ENCODE measurements at regions not wholly inside any gene's neighbourhood (a gene's known extent, or its start where the extent isn't known, plus 50 kb on each side); places are given as distances from the start of the nearest gene placed in this dataset.

DNA sequence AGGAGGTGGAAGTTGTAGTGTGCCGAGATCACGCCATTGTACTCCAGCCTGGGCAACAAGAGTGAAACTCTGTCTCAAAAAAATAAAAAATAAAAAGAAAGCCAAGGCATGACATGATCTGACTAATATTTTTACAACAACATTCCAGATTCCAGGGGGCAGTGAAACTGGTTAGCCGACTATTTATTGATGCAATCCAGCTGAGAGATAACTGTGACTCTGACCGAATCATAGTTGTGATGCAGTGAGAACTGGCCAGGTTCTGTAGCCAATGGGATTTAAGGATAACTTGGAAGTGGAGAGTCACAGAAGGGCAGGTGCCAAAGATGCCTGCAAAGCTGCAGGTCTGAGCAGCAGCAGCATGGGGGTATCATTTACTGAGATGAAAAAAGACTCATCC lies 82.9 kb upstream of the TSHZ2 start:
- DNase-seq, result no peak
- Mint-ChIP-seq H3K27me3 (ENCODE audit: low read depth in 3 of 3) (peaks cover 0 to under 1% (median 0%) of the 10 kb centered on the region in 3 donors), H3K27ac (no peak overlapping the region), H3K9me3 (peaks cover 0 to 6% (median 1%) of the 10 kb centered on the region in 7 donors), H3K4me1 (no peaks in the 10 kb centered on the region), H3K36me3 (no peaks in the 10 kb centered on the region), H3K4me3 (no peak overlapping the region)
- H3K36me3 ChIP-seq (replicated peaks in 1 of 2; ENCODE audit: control insufficient read depth in 1 of 2, insufficient read depth in 2 of 2, low read length in 2 of 2), result no peaks in the 10 kb centered on the region
- no peak overlapping the region for H3K4me3 ChIP-seq (replicated peaks in 1 of 3; ENCODE audit: low read depth in 2 of 3, low read length in 3 of 3)
- 70% methylated on average over 2 of the region's 4 CpGs for WGBS (ENCODE audit: insufficient coverage)
- intact Hi-C loops (cut with micrococcal nuclease), result no loop called here
- no peak overlapping the region for H3K4me2 ChIP-seq (replicated peaks; ENCODE audit: extremely low read depth, low read length, poor library complexity, severe bottlenecking)
- no peaks in the 10 kb centered on the region for H4K20me1 ChIP-seq (ENCODE audit: insufficient read depth, low read length)
- TF ChIP-seq, protein P1, sequence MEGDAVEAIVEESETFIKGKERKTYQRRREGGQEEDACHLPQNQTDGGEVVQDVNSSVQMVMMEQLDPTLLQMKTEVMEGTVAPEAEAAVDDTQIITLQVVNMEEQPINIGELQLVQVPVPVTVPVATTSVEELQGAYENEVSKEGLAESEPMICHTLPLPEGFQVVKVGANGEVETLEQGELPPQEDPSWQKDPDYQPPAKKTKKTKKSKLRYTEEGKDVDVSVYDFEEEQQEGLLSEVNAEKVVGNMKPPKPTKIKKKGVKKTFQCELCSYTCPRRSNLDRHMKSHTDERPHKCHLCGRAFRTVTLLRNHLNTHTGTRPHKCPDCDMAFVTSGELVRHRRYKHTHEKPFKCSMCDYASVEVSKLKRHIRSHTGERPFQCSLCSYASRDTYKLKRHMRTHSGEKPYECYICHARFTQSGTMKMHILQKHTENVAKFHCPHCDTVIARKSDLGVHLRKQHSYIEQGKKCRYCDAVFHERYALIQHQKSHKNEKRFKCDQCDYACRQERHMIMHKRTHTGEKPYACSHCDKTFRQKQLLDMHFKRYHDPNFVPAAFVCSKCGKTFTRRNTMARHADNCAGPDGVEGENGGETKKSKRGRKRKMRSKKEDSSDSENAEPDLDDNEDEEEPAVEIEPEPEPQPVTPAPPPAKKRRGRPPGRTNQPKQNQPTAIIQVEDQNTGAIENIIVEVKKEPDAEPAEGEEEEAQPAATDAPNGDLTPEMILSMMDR (IDR thresholded peaks at IDR 0.05), result no peak
- H2AFZ ChIP-seq (ENCODE audit: insufficient read depth, low read depth, low read length, poor library complexity, severe bottlenecking), result no peak overlapping the region
- H3K79me2 ChIP-seq (ENCODE audit: insufficient read depth, low read length), result no peaks in the 10 kb centered on the region
- H3K9me3 ChIP-seq (replicated peaks in 1 of 2; ENCODE audit: control insufficient read depth in 1 of 2, insufficient read depth in 1 of 2, low read length in 2 of 2), result no peaks in the 10 kb centered on the region
- no peak overlapping the region for H3K27ac ChIP-seq (ENCODE audit: low read depth in 1 of 2, low read length in 2 of 2)
- no peaks in the 10 kb centered on the region for H3K4me1 ChIP-seq (ENCODE audit: control insufficient read depth in 1 of 2, insufficient read depth in 2 of 2, low read length in 2 of 2)
- no peak overlapping the region for H3K9ac ChIP-seq (ENCODE audit: insufficient read depth, low read length, poor library complexity, severe bottlenecking)
- H3K27me3 ChIP-seq (ENCODE audit: control insufficient read depth in 2 of 2, insufficient read depth in 2 of 2, low read length in 2 of 2), result no peaks in the 10 kb centered on the region

DNA sequence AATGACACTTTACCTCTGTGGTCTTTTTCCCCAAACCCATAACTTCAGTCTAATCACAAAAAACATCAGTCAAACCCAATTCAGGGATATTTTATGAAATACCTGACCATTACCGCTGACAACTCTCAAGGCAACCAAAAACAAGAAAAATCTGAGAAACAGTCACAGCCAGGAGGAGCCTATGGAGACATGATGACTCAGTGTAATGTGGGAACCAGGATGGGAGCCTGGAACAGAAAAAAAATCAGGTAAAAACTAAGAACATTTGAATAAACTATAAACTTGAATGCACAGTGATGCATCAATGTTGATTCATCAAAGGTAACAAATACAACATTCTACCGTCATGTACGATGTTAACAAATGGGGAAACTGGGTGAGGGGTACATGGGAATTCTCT lies 84.1 kb upstream of the TSHZ2 start:
- Histone ChIP-seq H3K79me2 (ENCODE audit: insufficient read depth, low read length) (no peaks in the 10 kb centered on the region), H3K27ac (ENCODE audit: low read depth in 1 of 2, low read length in 2 of 2) (no peak overlapping the region), H3K36me3 (replicated peaks in 1 of 2; ENCODE audit: control insufficient read depth in 1 of 2, insufficient read depth in 2 of 2, low read length in 2 of 2) (no peaks in the 10 kb centered on the region), H3K9me3 (replicated peaks in 1 of 2; ENCODE audit: control insufficient read depth in 1 of 2, insufficient read depth in 1 of 2, low read length in 2 of 2) (no peaks in the 10 kb centered on the region), H3K9ac (ENCODE audit: insufficient read depth, low read length, poor library complexity, severe bottlenecking) (no peak overlapping the region), H3K4me3 (replicated peaks in 1 of 3; ENCODE audit: low read depth in 2 of 3, low read length in 3 of 3) (no peak overlapping the region), H4K20me1 (ENCODE audit: insufficient read depth, low read length) (no peaks in the 10 kb centered on the region), H2AFZ (ENCODE audit: insufficient read depth, low read depth, low read length, poor library complexity, severe bottlenecking) (no peak overlapping the region), H3K4me1 (ENCODE audit: control insufficient read depth in 1 of 2, insufficient read depth in 2 of 2, low read length in 2 of 2) (no peaks in the 10 kb centered on the region), H3K4me2 (replicated peaks; ENCODE audit: extremely low read depth, low read length, poor library complexity, severe bottlenecking) (no peak overlapping the region), H3K27me3 (ENCODE audit: control insufficient read depth in 2 of 2, insufficient read depth in 2 of 2, low read length in 2 of 2) (no peaks in the 10 kb centered on the region)
- Mint-ChIP-seq H3K4me3 (no peak overlapping the region), H3K36me3 (no peaks in the 10 kb centered on the region), H3K27ac (no peak overlapping the region), H3K27me3 (ENCODE audit: low read depth in 3 of 3) (peaks cover 0 to 3% (median 0%) of the 10 kb centered on the region in 3 donors), H3K4me1 (no peaks in the 10 kb centered on the region), H3K9me3 (peaks cover 0 to 6% (median 1%) of the 10 kb centered on the region in 7 donors)
- WGBS (ENCODE audit: insufficient coverage), result no CpG with 5 or more reads among the region's 3 CpGs
- no peak for DNase-seq
- TF ChIP-seq, protein P1 (IDR thresholded peaks at IDR 0.05), result no peak
- intact Hi-C loops (cut with micrococcal nuclease), result no loop called here

Measured in CD14-positive monocyte (primary cell).